OCI-LY3 (cell line): ENCODE measurements at regions not wholly inside any gene's neighbourhood (a gene's known extent, or its start where the extent isn't known, plus 50 kb on each side); places are given as distances from the start of the nearest gene placed in this dataset.

Experiments used
- H2AFZ ChIP-seq: fragments of 200-600, 300-600 bp; shearing (Covaris generic); 2 replicates; pipeline ENCODE4 v1.6.0; 2014; ENCODE audit warnings: antibody characterized with exemption, low read depth, low read length
- H3K27ac ChIP-seq: fragments of 200-600, 300-600 bp; sonication (generic); 2 replicates; pipeline ENCODE4 v1.5.1; 2014; ENCODE audit warnings: mild to moderate bottlenecking, low read length, moderate library complexity, mixed read lengths
- H3K27me3 ChIP-seq: fragments of 200-600, 300-600 bp; sonication (generic); 2 replicates; pipeline ENCODE4 v1.6.1; 2014; ENCODE audit warnings: low read depth, low read length, mixed read lengths
- H3K36me3 ChIP-seq: fragments of 200-600, 300-600 bp; sonication (generic); replicated peaks from 2 replicates; pipeline ENCODE3; 2014; ENCODE audit warnings: low read depth, low read length, mixed read lengths
- H3K4me1 ChIP-seq: fragments of 300-600, 200-600 bp; sonication (generic); 2 replicates; pipeline ENCODE4 v1.6.1; 2014; ENCODE audit warnings: low read length, mixed read lengths
- H3K4me2 ChIP-seq: fragments of 200-600, 300-600 bp; sonication (generic); 2 replicates; pipeline ENCODE4 v1.6.1; 2014; ENCODE audit warnings: low read length, mixed read lengths
- H3K4me3 ChIP-seq: fragments of 300-600, 200-600 bp; sonication (generic); 2 replicates; pipeline ENCODE4 v1.5.1; 2014; ENCODE audit warnings: antibody characterized with exemption, mild to moderate bottlenecking, low read length, moderate library complexity
- H3K79me2 ChIP-seq: fragments of 300-600, 200-600 bp; shearing (Covaris generic); 2 replicates; pipeline ENCODE4 v1.6.1; 2014; ENCODE audit warnings: mild to moderate bottlenecking, low read length, mixed read lengths
- H3K9ac ChIP-seq: fragments of 300-600, 200-600 bp; shearing (Covaris generic); 2 replicates; pipeline ENCODE4 v1.6.0; 2014; ENCODE audit warnings: mild to moderate bottlenecking, low read length, moderate library complexity
- H3K9me3 ChIP-seq: fragments of 200-600, 300-600 bp; shearing (Covaris generic); 2 replicates; pipeline ENCODE4 v1.6.1; 2014; ENCODE audit warnings: low read length, mixed read lengths; ENCODE audit not compliant: insufficient read depth
- H4K20me1 ChIP-seq: fragments of 200-600, 300-600 bp; sonication (generic); 2 replicates; pipeline ENCODE4 v1.6.1; 2016; ENCODE audit warnings: low read length, mixed read lengths; ENCODE audit not compliant: insufficient read depth
- CTCF ChIP-seq: fragments of 200-600, 300-600 bp; sonication (generic); IDR thresholded peaks from 2 replicates; pipeline ENCODE4 v1.5.1; 2014; ENCODE audit warnings: antibody characterized with exemption, low read length, low read depth
- EZH2phosphoT487 ChIP-seq: fragments of 200-600 bp; shearing (Covaris generic); IDR thresholded peaks from 2 replicates; pipeline ENCODE4 v1.6.1; 2018; ENCODE audit warnings: antibody characterized with exemption, mixed run types, low read depth

GRCh38 chr6:153392156-153392555 is 261.1 kb upstream of the RGS17 start:
- Histone ChIP-seq H3K4me2 (no peak overlapping the region), H3K36me3 (no peaks in the 10 kb centered on the region), H4K20me1 (no peaks in the 10 kb centered on the region), H3K27ac (no peak overlapping the region), H2AFZ (no peak overlapping the region), H3K79me2 (no peaks in the 10 kb centered on the region), H3K4me3 (no peak overlapping the region), H3K9me3 (no peaks in the 10 kb centered on the region), H3K9ac (no peak overlapping the region), H3K27me3 (no peaks in the 10 kb centered on the region), H3K4me1 (no peaks in the 10 kb centered on the region)
- no peak for TF ChIP-seq CTCF
- TF ChIP-seq EZH2phosphoT487 = no peak

GRCh38 chr6:153373869-153374268 is 242.8 kb upstream of the RGS17 start:
- Histone ChIP-seq H3K4me2 (no peak overlapping the region), H3K36me3 (no peaks in the 10 kb centered on the region), H3K9me3 (no peaks in the 10 kb centered on the region), H3K79me2 (no peaks in the 10 kb centered on the region), H4K20me1 (no peaks in the 10 kb centered on the region), H3K27me3 (no peaks in the 10 kb centered on the region), H3K4me1 (no peaks in the 10 kb centered on the region), H3K27ac (no peak overlapping the region), H3K4me3 (no peak overlapping the region), H2AFZ (no peak overlapping the region), H3K9ac (no peak overlapping the region)
- TF ChIP-seq CTCF (no peak), EZH2phosphoT487 (no peak)

- Histone ChIP-seq H3K27ac (no peak overlapping the region), H4K20me1 (no peaks in the 10 kb centered on the region), H3K9me3 (no peaks in the 10 kb centered on the region), H3K79me2 (no peaks in the 10 kb centered on the region), H3K36me3 (no peaks in the 10 kb centered on the region), H3K4me3 (no peak overlapping the region), H3K9ac (no peak overlapping the region), H2AFZ (no peak overlapping the region), H3K27me3 (no peaks in the 10 kb centered on the region), H3K4me1 (no peaks in the 10 kb centered on the region), H3K4me2 (no peak overlapping the region)
- no peak for TF ChIP-seq CTCF
- no peak for TF ChIP-seq EZH2phosphoT487
Observed at GRCh38 chr6:153368131-153368530, 237.0 kb upstream of the RGS17 start.

GRCh38 chr6:153367021-153367420 is 235.9 kb upstream of the RGS17 start:
- no peaks in the 10 kb centered on the region for H3K36me3 ChIP-seq
- no peaks in the 10 kb centered on the region for H4K20me1 ChIP-seq
- H3K27me3 ChIP-seq = no peaks in the 10 kb centered on the region
- TF ChIP-seq EZH2phosphoT487 = no peak
- TF ChIP-seq CTCF = no peak
- H3K9ac ChIP-seq = no peak overlapping the region
- H3K4me2 ChIP-seq = no peak overlapping the region
- no peaks in the 10 kb centered on the region for H3K4me1 ChIP-seq
- H2AFZ ChIP-seq = no peak overlapping the region
- H3K79me2 ChIP-seq = no peaks in the 10 kb centered on the region
- H3K4me3 ChIP-seq = no peak overlapping the region
- H3K9me3 ChIP-seq = no peaks in the 10 kb centered on the region
- H3K27ac ChIP-seq = no peak overlapping the region
